HG02759 (cell line): ENCODE measurements at regions not wholly inside any gene's neighbourhood (a gene's known extent, or its start where the extent isn't known, plus 50 kb on each side); places are given as distances from the start of the nearest gene placed in this dataset.

ENCODE experiments used
- ATAC-seq: cut with Tn5 transposase; IDR thresholded peaks from one replicate; pipeline ENCODE4 v1.9.1; 2021; ENCODE audit warnings: mild to moderate bottlenecking, moderate library complexity; ENCODE audit not compliant: unreplicated experiment

- ATAC-seq: no peak
Observed at GRCh38 chr16:6548507-6548906, 784.1 kb upstream of the RBFOX1 start.

- ATAC-seq: no peak
Observed at GRCh38 chr16:6547131-6547530, 785.5 kb upstream of the RBFOX1 start.

- no peak for ATAC-seq
Observed at GRCh38 chr16:6545329-6545728, 787.3 kb upstream of the RBFOX1 start.

GRCh38 chr16:6541267-6541666 is 791.4 kb upstream of the RBFOX1 start:
- ATAC-seq: no peak

- ATAC-seq: no peak
Observed at GRCh38 chr16:6536411-6536810, 796.2 kb upstream of the RBFOX1 start.

- no peak for ATAC-seq
Observed at GRCh38 chr16:6531067-6531466, 801.6 kb upstream of the RBFOX1 start.

GRCh38 chr16:6528217-6528616 is 804.4 kb upstream of the RBFOX1 start:
- ATAC-seq: no peak

- no peak for ATAC-seq
Observed at GRCh38 chr16:6527646-6528045, 805.0 kb upstream of the RBFOX1 start.

GRCh38 chr16:6524501-6524900 is 808.1 kb upstream of the RBFOX1 start:
- ATAC-seq: no peak

GRCh38 chr16:6517020-6517720 is 815.5 kb upstream of the RBFOX1 start:
- no peak for ATAC-seq

- ATAC-seq: no peak
Observed at GRCh38 chr16:6512512-6512911, 820.1 kb upstream of the RBFOX1 start.

- no peak for ATAC-seq
Observed at GRCh38 chr16:6510261-6510660, 822.4 kb upstream of the RBFOX1 start.

- no peak for ATAC-seq
Observed at GRCh38 chr16:6499413-6499812, 833.2 kb upstream of the RBFOX1 start.

GRCh38 chr16:6498858-6499257 is 833.8 kb upstream of the RBFOX1 start:
- no peak for ATAC-seq

- no peak for ATAC-seq
Observed at GRCh38 chr16:6496996-6497395, 835.6 kb upstream of the RBFOX1 start.

- ATAC-seq: no peak
Observed at GRCh38 chr16:6495486-6496210, 837.0 kb upstream of the RBFOX1 start.

- no peak for ATAC-seq
Observed at GRCh38 chr16:6494716-6495115, 837.9 kb upstream of the RBFOX1 start.

- no peak for ATAC-seq
Observed at GRCh38 chr16:6493555-6493954, 839.1 kb upstream of the RBFOX1 start.

GRCh38 chr16:6492742-6493141 is 839.9 kb upstream of the RBFOX1 start:
- ATAC-seq: no peak

- no peak for ATAC-seq
Observed at GRCh38 chr16:6484935-6485334, 847.7 kb upstream of the RBFOX1 start.

- ATAC-seq: no peak
Observed at GRCh38 chr16:6484081-6484480, 848.6 kb upstream of the RBFOX1 start.

- no peak for ATAC-seq
Observed at GRCh38 chr16:6483469-6484033, 849.1 kb upstream of the RBFOX1 start.
